CD4-positive, alpha-beta T cell treated with Interleukin-6 at 100 ng/mL for 8 hours (primary cell): ENCODE measurements at regions not wholly inside any gene's neighbourhood (a gene's known extent, or its start where the extent isn't known, plus 50 kb on each side); places are given as distances from the start of the nearest gene placed in this dataset.

ENCODE experiments used
- DNase-seq: peaks from one replicate; pipeline ENCODE4 v3.0.0-alpha.2; 2020; ENCODE audit warnings: mixed read lengths, low spot score

DNA sequence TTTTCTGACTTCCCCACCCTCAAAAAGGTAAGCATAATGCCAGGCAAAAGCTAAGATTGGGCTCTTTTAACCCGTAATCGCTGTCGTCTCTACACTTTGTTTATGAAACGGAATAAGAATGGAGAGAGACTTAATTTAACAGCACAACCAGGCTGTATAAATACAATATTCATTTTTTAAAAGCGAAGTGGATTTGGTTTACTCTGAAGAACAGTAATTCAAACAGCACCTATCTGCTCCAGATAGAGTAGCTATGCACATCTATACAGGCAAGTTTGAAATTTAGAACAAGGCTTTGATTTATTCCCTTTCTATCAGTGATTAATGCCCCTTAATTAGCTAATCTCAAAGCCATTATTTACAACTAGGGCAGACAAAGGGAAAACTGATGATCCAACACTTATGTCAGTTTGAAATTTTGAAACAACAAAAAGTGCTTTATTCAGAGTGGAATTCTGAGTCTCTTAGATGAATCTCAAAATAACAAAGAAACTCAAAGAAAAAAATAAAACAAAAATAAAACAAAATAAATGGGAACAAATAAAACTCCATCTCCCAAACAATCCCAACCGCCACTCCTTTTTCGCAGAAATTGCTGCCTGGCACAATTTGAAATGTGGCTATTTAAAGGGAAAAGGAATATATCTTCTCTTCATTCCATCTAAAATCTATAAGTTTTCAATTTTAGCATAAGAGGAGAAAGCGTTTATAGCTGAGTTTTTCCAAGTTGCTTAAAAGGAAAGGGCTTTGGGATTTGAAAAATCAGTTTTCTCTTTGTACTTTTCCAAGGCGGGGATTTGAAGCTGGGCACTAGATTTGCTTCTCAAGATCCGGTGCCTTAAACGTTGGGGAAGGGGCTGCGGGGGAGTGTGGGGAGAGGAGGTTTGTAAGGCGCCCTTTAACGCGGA is 298.6 kb downstream of the PARP8 start:
- DNase-seq, result no peak

- DNase-seq, result no peak
Measured at GRCh38 chr5:50965654-50966375, 299.4 kb downstream of the PARP8 start.

GRCh38 chr5:50967009-50967562 is 300.6 kb downstream of the PARP8 start:
- DNase-seq, result no peak

- DNase-seq, result no peak
Measured at GRCh38 chr5:50967563-50968355, 301.3 kb downstream of the PARP8 start.

DNA sequence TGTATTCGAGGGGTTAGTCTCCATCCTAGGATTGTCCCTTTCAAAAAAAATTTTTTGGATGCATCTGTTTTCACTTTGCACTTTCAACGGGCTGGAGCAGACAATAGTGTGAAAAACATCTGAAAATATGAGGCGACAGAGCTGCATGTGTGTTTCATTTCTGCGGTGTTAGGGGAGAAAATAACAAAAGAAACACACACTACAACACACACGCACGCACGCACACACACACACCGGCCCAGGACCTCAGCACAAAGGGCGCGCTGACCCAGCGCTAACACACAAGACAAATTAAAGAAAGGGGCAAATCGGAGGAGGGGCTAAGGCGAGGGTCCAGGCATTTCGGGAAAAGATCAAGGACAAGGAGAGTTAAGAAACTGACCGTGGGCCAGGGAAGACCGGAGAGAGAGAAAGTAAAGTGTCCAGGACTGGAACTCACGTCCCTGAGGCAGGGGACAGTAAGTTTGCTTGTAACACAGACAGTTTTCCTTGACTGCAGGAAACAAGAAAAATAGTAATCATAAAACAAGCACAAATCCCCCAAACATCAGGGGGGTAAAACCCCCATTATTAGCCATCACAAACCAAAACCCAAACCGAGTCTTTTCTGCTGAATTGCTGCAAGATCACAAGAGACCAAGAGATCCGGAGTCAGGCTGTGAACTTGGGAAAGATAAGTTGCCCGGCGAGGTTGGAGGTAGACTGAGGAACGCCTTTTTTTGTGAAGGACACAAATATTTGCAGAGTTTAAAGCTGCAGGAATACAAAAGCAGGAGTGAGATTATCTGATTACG is 302.1 kb downstream of the PARP8 start:
- no peak for DNase-seq

DNA sequence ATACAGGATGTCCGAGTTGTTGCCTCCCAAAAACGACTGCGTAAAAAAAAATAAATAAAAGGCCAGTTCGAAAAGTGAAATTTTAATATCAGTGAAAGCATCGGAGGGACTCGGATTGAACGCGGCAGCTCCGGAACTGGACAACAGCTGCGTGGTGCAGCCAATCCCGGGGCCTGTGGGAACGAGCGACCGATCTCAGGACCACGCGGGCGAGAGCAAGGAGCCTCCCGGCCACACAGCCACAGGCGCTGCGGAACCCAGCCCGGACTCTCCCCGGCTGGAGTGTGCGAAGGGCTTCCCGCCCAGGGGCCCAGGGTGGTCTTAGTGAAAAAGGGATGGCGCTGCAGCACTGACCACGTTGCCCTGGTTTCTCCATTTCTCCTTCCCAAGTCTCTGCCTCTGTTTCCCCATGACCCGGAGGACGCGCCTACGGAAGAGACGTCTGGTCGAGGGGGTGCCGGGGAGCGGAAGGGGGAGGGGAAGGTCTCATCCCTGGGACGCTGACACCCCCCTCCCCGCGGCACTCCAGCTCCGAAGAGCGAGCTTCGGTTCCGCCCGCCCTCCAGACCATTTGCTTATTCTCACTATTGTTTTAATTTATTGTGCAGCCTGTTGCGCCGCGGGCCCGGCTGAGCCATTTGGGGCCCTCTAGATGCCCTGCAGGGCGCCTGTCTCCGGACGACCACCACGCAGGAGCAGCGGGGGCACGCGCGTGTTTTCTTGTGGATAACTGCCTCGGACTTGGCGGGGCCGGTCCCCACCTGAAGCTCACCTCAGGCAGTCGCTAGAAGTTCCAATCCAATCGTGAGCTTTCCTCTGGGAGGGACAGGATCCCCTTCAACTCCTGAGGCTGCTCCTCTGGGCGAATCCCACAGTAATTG is 303.0 kb downstream of the PARP8 start:
- DNase-seq, result no peak

DNA sequence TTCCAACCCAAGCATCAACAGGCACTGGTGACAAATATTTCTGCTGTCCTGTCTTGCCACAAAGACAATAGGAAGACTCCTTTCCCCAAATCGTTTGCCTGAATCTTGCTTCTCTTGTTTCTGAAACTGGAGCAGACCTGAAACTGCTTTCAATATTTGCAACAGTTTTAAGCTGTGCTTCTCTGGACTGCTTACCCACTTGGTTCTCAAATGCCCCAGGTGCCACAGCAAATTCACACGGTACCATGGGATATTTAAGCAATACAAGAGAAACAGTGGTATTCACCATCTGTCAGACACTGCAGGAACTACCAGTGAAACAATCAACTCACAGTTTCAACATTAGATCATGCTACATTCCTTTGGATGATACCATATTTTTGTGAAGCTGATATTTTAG is 309.4 kb downstream of the PARP8 start:
- no peak for DNase-seq

DNA sequence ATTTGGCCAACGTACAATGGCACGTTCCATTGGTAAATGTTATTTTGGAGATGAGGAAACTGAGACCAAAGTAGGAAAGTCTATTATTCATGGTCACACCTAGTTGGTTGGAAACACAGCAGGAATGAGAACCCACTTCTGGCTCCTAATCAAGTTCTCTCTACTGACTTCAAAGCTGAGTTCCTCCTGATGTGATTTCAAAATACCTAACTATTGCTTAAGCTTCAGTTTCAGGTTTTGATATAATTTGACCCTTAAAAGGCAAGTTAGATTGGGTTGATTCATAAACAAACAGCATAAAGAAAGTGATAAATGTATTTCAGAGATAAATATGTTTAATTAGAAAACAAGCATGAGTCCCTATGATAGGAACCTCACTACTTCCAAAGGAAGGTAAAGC is 312.5 kb downstream of the PARP8 start:
- no peak for DNase-seq

- no peak for DNase-seq
Measured at GRCh38 chr5:50984640-50985039, 318.2 kb downstream of the PARP8 start.

DNA sequence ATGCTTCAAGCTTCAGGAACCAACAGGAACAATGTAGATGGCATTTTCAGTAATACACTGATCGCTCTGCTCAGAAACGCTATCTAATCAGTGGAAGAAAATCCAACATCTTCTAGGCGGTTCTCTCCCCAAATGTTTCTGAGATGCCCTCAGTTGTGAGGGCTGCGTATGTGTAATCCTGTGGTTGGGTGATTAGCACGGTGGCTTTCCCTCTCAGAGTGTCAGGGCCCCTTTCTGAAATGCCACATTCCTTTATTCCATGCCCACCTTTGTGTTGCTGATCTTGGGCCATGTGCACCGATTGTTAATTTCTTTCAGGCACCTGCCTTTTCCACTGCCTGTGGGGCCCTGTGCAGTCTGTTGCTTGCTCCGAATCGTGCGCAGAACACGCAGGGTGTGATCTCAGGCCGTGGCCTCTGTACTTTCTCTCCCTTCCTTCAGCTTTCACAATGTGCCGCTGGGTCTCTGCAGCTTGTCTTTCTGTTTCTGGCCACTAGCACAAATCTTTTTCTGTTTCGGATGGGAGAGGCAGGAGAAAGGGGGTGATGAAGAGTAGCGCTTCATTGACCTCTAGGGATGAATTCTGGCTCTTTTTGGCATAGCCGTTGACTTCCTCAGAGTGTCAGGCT is 324.0 kb downstream of the PARP8 start:
- no peak for DNase-seq

GRCh38 chr5:50995285-50995942 is 329.0 kb downstream of the PARP8 start:
- no peak for DNase-seq

DNA sequence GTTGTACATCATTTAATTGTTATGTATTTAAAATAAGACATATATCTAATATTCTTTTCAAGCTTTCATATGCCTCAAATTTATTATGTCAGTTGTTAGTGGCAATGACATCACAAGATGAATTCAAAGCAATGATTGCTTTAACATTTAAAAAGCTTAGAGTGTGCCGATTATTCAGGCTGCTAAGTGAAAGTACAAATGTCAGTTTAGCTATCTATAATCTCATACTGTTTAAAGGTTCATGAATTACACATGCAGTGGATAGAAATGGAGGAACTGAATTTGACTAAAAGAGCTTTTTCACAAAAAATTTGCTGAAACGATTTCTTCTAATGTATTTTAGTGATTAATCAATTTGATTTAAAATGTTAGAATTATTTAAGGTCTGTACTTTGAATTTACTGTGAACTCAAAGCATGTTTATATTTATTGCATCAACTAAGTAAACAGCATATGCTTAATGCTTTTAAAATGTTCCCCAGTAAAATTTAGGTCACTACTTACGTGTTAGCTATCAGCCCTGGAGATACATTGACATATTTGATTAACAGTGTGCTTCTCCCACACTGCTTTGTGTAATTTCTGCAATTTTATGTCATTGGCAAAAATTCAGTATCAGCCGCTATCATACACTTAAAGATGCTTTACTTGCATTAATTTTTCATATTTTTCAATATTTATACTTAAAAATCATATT is 334.9 kb downstream of the PARP8 start:
- no peak for DNase-seq

DNA sequence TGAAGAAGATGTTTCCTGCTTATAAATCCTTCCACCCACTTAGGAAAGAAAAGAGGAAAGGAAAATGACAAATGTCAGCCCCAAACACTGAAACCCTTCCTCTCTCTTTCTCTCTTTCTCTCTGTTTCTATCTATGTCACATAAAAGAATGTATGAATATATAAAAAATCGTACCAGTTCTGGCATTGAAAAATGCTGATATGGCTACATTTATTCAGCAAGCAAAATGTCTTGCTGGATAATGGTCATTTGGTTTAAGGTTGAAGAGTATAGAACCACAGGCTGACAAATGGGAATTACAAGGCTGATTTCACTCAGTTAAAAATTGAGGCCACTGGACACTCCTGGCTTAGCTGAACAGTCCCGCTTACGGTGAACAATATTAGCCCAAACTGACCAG is 335.9 kb downstream of the PARP8 start:
- no peak for DNase-seq

DNA sequence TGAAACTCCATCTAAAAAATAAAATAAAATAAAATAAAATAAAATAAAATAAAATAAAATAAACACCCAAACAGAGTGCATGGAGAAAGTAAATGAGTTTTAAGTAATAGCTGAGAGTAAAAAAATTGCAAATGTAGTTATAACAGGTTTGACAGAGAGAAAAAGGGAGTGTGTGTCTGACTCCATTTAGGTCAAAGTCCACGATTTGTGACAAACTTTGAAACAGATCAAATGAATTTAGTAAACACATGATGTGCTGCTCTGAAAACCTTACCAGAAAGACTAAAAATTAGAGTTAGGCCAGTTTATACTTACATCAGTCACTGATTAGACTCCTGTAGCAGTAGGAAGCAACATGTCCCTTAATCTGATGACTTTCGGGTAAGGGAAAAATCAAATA is 346.6 kb downstream of the PARP8 start:
- no peak for DNase-seq

DNA sequence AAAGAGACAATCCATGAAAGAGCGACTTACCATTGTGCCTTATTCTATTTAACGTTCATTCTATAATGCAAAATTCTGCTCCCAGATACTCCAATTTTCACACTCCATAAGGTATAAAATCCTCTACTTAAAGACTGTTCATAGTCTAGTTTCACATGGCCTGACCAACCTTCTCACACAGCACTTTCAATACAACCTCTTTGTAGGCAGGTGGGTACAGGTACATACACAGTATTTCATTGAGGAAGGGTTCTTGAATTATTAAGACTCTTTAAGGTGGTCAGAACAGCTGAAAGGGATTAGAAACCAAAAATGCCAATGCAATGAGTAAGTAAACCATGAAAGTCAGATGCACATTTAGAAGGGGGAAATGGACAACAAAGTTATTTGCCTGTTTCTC is 352.0 kb downstream of the PARP8 start:
- no peak for DNase-seq

DNA sequence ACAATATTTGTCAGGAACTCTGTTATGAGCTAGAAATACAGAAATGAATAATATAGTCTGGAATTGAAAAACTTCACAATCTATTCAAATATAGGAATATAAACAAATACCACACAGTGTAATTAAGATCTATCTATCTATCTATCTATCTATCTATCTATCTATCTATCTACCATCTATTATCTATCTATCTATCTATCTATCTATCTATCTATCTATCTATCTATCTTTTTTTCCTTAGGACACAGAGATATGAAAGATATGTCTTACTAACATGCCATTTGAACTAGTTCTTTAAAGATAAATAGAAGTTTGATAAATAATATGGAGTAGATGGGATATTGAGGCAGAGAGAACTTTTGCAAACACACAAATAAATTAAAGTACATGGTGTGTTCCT is 357.8 kb downstream of the PARP8 start:
- DNase-seq, result no peak

- DNase-seq, result no peak
Measured at GRCh38 chr5:51027271-51027670, 356.0 kb upstream of the ISL1 start.

DNA sequence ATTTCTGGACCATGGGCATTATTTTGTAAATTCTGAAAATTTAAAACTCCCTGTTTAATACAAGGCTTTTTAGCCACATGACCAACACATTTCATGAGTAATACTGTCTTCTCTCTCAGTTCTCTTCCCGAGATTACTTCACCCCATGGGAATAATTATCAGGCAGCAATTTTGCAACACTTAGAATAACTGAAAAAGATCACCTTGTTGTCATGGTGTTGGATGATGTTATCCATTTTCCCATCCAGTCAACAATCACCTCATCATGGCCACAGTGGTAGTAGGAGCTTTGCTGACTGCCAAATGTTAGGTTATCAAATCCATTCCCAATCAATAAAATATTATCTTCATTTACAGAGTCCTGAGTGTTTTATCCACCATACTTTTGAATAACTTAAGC is 354.9 kb upstream of the ISL1 start:
- no peak for DNase-seq

GRCh38 chr5:51033215-51033614 is 350.0 kb upstream of the ISL1 start:
- no peak for DNase-seq
